ENCODE measurements at regions not wholly inside any gene's neighbourhood (a gene's known extent, or its start where the extent isn't known, plus 50 kb on each side); places are given as distances from the start of the nearest gene placed in this dataset.
A peak's percentile ranks its signal among the peaks of the same experiment; 100 is the strongest.

DNA sequence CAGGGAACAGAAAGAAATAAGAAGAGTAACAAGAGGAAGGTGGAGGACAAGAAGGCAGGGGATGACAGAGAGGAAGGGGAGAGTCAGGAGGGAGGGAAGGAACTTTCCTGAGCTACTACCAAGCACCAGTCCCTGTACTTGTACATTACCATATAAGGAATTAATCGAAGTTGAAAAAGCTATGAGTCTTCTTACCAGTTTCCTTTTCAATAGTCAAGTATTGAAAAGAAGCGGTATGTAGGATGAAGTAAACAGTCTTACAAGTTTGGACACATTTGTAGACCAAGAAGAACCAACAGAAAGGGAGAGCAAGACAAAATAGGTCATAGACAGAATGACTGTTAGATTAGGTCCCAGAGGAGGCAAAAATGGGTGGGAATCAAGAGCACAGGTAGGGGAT is 629.7 kb upstream of the DIPK2B start:
- CTCF ChIA-PET = interaction anchor here (1.3 kb wide), 1 partner anchor 546 kb away, joined by 4 read pairs; no protein-coding TSS in a partner anchor
- no peak for ATAC-seq

DNA sequence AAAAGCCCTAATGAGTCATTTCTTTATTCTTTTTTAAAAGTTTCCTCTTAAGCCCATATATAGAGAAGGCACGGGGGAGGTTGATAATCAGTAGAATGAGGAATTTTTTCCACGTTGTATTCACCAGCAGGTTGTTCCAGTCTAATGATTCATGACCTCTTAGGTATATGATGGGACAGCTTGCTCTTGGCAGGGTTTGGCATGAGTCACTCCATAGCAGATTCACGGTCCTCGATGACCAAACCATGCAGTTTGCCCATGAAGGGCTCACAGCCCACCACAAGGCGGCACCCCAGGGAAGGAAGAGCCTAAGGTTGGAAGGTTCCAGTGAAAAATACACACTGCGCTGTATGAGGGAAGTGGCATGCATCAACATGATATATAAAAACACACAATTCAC is 623.8 kb upstream of the DIPK2B start:
- TF ChIP-seq CBX8 (IDR thresholded peaks at IDR 0.05) (no peak), MYC (IDR thresholded peaks at IDR 0.05; ENCODE audit: borderline replicate concordance, low read length) (peak; percentile 44; the same call in 1 of the 2 replicates), GATA3 (IDR thresholded peaks at IDR 0.05; ENCODE audit: borderline replicate concordance) (peak; percentile 49; the same call in 1 of the 2 replicates), TP53 (CRISPR knock-in tag; IDR thresholded peaks at IDR 0.05) (no peak), PHF8 (IDR thresholded peaks at IDR 0.05; ENCODE audit: borderline replicate concordance, low read depth) (no peak), RARB (CRISPR knock-in tag; IDR thresholded peaks at IDR 0.05) (no peak), FOXS1 (CRISPR knock-in tag; IDR thresholded peaks at IDR 0.05) (no peak), ESRRA (IDR thresholded peaks at IDR 0.05; ENCODE audit: borderline replicate concordance, low read length) (no peak), CEBPB (IDR thresholded peaks at IDR 0.05) (0 out of 4 replicates have a peak, but pooled peaks of 1 of the 2 experiments have one; percentile 7), CHD4 (IDR thresholded peaks at IDR 0.05; ENCODE audit: borderline replicate concordance) (no peak), JUNB (IDR thresholded peaks at IDR 0.05) (peak; percentile 65), SMC3 (IDR thresholded peaks at IDR 0.05) (peak; percentile 84), NR3C1 (IDR thresholded peaks at IDR 0.05) (no peak), HDAC2 (IDR thresholded peaks at IDR 0.05) (no peak), RAD21 (conservative IDR thresholded peaks at IDR 0.05 in 1 of 2, IDR thresholded peaks at IDR 0.05 in 1 of 2) (peak; percentile 82 to 85), FOSL2 (IDR thresholded peaks at IDR 0.05) (peak; percentile 63), FOSL2 (CRISPR knock-in tag; IDR thresholded peaks at IDR 0.05) (peak; percentile 95), NPAS2 (CRISPR knock-in tag; IDR thresholded peaks at IDR 0.05; ENCODE audit: borderline replicate concordance) (no peak), JUN (IDR thresholded peaks at IDR 0.05) (0 out of 5 replicates have a peak, but pooled peaks of 1 of the 2 experiments have one; percentile 32), RCOR1 (IDR thresholded peaks at IDR 0.05; ENCODE audit: low read depth, low read length) (no peak), KDM1A (IDR thresholded peaks at IDR 0.05; ENCODE audit: low read depth) (no peak), CHD2 (IDR thresholded peaks at IDR 0.05; ENCODE audit: low read length, partially characterized antibody) (no peak), HOXB5 (CRISPR knock-in tag; IDR thresholded peaks at IDR 0.05) (no peak), EP300 (IDR thresholded peaks at IDR 0.05) (no peak), ZSCAN20 (CRISPR knock-in tag; IDR thresholded peaks at IDR 0.05) (no peak), RNF2 (IDR thresholded peaks at IDR 0.05; ENCODE audit: borderline replicate concordance, low read depth) (no peak), FOSB (CRISPR knock-in tag; IDR thresholded peaks at IDR 0.05) (no peak), KDM5A (IDR thresholded peaks at IDR 0.05) (no peak), RFX5 (IDR thresholded peaks at IDR 0.05) (no peak), ZC3H11A (IDR thresholded peaks at IDR 0.05) (no peak)
- TF ChIP-seq, protein P1, sequence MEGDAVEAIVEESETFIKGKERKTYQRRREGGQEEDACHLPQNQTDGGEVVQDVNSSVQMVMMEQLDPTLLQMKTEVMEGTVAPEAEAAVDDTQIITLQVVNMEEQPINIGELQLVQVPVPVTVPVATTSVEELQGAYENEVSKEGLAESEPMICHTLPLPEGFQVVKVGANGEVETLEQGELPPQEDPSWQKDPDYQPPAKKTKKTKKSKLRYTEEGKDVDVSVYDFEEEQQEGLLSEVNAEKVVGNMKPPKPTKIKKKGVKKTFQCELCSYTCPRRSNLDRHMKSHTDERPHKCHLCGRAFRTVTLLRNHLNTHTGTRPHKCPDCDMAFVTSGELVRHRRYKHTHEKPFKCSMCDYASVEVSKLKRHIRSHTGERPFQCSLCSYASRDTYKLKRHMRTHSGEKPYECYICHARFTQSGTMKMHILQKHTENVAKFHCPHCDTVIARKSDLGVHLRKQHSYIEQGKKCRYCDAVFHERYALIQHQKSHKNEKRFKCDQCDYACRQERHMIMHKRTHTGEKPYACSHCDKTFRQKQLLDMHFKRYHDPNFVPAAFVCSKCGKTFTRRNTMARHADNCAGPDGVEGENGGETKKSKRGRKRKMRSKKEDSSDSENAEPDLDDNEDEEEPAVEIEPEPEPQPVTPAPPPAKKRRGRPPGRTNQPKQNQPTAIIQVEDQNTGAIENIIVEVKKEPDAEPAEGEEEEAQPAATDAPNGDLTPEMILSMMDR (IDR thresholded peaks at IDR 0.05) = peak; percentile 75
- TF ChIP-seq, protein P2, sequence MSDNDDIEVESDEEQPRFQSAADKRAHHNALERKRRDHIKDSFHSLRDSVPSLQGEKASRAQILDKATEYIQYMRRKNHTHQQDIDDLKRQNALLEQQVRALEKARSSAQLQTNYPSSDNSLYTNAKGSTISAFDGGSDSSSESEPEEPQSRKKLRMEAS (IDR thresholded peaks at IDR 0.05) = peak; percentile 68
- TF ChIP-seq, protein P3, sequence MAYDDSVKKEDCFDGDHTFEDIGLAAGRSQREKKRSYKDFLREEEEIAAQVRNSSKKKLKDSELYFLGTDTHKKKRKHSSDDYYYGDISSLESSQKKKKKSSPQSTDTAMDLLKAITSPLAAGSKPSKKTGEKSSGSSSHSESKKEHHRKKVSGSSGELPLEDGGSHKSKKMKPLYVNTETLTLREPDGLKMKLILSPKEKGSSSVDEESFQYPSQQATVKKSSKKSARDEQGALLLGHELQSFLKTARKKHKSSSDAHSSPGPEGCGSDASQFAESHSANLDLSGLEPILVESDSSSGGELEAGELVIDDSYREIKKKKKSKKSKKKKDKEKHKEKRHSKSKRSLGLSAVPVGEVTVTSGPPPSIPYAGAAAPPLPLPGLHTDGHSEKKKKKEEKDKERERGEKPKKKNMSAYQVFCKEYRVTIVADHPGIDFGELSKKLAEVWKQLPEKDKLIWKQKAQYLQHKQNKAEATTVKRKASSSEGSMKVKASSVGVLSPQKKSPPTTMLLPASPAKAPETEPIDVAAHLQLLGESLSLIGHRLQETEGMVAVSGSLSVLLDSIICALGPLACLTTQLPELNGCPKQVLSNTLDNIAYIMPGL (CRISPR knock-in tag; IDR thresholded peaks at IDR 0.05; ENCODE audit: borderline replicate concordance) = no peak
- Histone ChIP-seq H3K4me2 (peak overlapping the region; percentile 34; the same call in 2 of the 3 replicates), H3K9me3 (no peaks in the 10 kb centered on the region), H3K27ac (peak overlapping the region; percentile 64 to 66), H3K4me1 (peaks cover 62% of the 10 kb centered on the region), H3K4me3 (no peak overlapping the region)
- FAIRE-seq (peak; percentile 88), DNase-seq (ENCODE audit: low read depth in 1 of 2, low spot score in 1 of 2) (peak; percentile 73 to 91), ATAC-seq (peak; percentile 98 to 99)
- CTCF ChIA-PET = interaction anchor here (0.5 to 5.2 kb wide), 21 partner anchors 9 to 831 kb away, joined by 3 to 37 read pairs (median 4); no protein-coding TSS in a partner anchor
- POLR2A ChIA-PET = interaction anchor here (0.5 to 1.5 kb wide), 4 partner anchors 16 to 551 kb away, joined by 3 to 6 read pairs (median 4); no protein-coding TSS in a partner anchor
- WGBS (ENCODE audit: missing lambda C conversion rate) = 10% methylated on average over 6 of the region's 6 CpGs

More for the DNA sequence above, 629.7 kb upstream of the DIPK2B start:
- Histone ChIP-seq H3K4me2 (no peak overlapping the region), H3K4me3 (no peak overlapping the region), H3K4me1 (peaks cover 62% of the 10 kb centered on the region), H3K9me3 (no peaks in the 10 kb centered on the region), H3K27ac (peak overlapping the region in 1 of 2 experiments; percentile 17; a peak in 1 of 6 replicates)
- 88% methylated on average over 2 of the region's 2 CpGs for WGBS (ENCODE audit: missing lambda C conversion rate)
- DNase-seq (ENCODE audit: low read depth in 1 of 2, low spot score in 1 of 2) = no peak
- TF ChIP-seq, protein P4, sequence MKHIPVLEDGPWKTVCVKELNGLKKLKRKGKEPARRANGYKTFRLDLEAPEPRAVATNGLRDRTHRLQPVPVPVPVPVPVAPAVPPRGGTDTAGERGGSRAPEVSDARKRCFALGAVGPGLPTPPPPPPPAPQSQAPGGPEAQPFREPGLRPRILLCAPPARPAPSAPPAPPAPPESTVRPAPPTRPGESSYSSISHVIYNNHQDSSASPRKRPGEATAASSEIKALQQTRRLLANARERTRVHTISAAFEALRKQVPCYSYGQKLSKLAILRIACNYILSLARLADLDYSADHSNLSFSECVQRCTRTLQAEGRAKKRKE (CRISPR knock-in tag; IDR thresholded peaks at IDR 0.05; ENCODE audit: low read depth) = no peak
- no peak for FAIRE-seq
- POLR2A ChIA-PET = no interaction called here
